Upper lobe of left lung (tissue), 4 donors: ENCODE measurements at regions not wholly inside any gene's neighbourhood (a gene's known extent, or its start where the extent isn't known, plus 50 kb on each side); places are given as distances from the start of the nearest gene placed in this dataset.

Experiments
- CTCF ChIP-seq, 6 experiments: fragments of 450-650 bp in 4 of 6; fragments of 200-600 bp in 2 of 6; sonication (generic) in 2 of 6; IDR thresholded peaks; one replicate each; pipeline ENCODE4 v1.5.1; 2016 to 2019; ENCODE audit warnings: antibody characterized with exemption in 6 of 6
- POLR2A ChIP-seq, 4 donors: fragments of 450-650 bp; IDR thresholded peaks; one replicate each; pipeline ENCODE4 v1.5.1; 2016 to 2017; ENCODE audit warnings: antibody characterized with exemption in 4 of 4, mild to moderate bottlenecking in 2 of 4

- TF ChIP-seq CTCF (IDR thresholded peaks at IDR 0.05) (peak in 4 of 6 experiments; percentile 18 to 41 (median 33)), POLR2A (IDR thresholded peaks at IDR 0.05) (no peak)
Measured at GRCh38 chr15:45790325-45790943, 155.6 kb downstream of the SQOR start.
